SJSA1 (cell line): ENCODE measurements at regions not wholly inside any gene's neighbourhood (a gene's known extent, or its start where the extent isn't known, plus 50 kb on each side); places are given as distances from the start of the nearest gene placed in this dataset.

Experiments
- DNase-seq, 2 experiments: peaks; one replicate each; pipeline ENCODE4 v3.0.0-alpha.2; 2015 to 2020; ENCODE audit warnings: low spot score in 2 of 2, low read depth in 1 of 2
- H3K27ac ChIP-seq: fragments of 250-450 bp; sonication (Bioruptor Pico); 2 replicates; pipeline ENCODE4 v1.5.1; 2020; ENCODE audit warnings: mild to moderate bottlenecking, moderate library complexity
- H3K27me3 ChIP-seq: fragments of 250-450 bp; sonication (Bioruptor Pico); replicated peaks from 2 replicates; pipeline ENCODE4 v1.5.1; 2020; ENCODE audit warnings: mild to moderate bottlenecking, moderate library complexity
- H3K36me3 ChIP-seq: fragments of 250-450 bp; sonication (Bioruptor Pico); 2 replicates; pipeline ENCODE4 v1.5.1; 2020; ENCODE audit warnings: mild to moderate bottlenecking
- H3K4me1 ChIP-seq: fragments of 250-450 bp; sonication (Bioruptor Pico); replicated peaks from 2 replicates; pipeline ENCODE4 v1.6.1; 2021; ENCODE audit warnings: mild to moderate bottlenecking
- H3K4me3 ChIP-seq: fragments of 250-450 bp; sonication (Bioruptor Pico); 2 replicates; pipeline ENCODE4 v1.5.1; 2020; ENCODE audit warnings: mild to moderate bottlenecking
- H3K9me3 ChIP-seq: fragments of 250-450 bp; sonication (Bioruptor Pico); replicated peaks from 2 replicates; pipeline ENCODE4 v1.5.1; 2020; ENCODE audit warnings: mild to moderate bottlenecking

GRCh38 chr13:74835579-74835978 lies 646.4 kb downstream of the TBC1D4 start:
- Histone ChIP-seq H3K36me3 (no peaks in the 10 kb centered on the region), H3K4me1 (no peaks in the 10 kb centered on the region), H3K27ac (no peak overlapping the region), H3K4me3 (no peak overlapping the region), H3K27me3 (no peaks in the 10 kb centered on the region), H3K9me3 (no peaks in the 10 kb centered on the region)
- no peak for DNase-seq

- H3K27ac ChIP-seq = no peak overlapping the region
- no peaks in the 10 kb centered on the region for H3K4me1 ChIP-seq
- no peak for DNase-seq
- no peaks in the 10 kb centered on the region for H3K36me3 ChIP-seq
- H3K9me3 ChIP-seq = no peaks in the 10 kb centered on the region
- H3K4me3 ChIP-seq = no peak overlapping the region
- H3K27me3 ChIP-seq = no peaks in the 10 kb centered on the region
Measured at GRCh38 chr13:74825938-74826246, 656.1 kb downstream of the TBC1D4 start.

GRCh38 chr13:74825152-74825937 lies 656.6 kb downstream of the TBC1D4 start:
- no peaks in the 10 kb centered on the region for H3K27me3 ChIP-seq
- H3K27ac ChIP-seq = no peak overlapping the region
- H3K36me3 ChIP-seq = no peaks in the 10 kb centered on the region
- DNase-seq = no peak
- H3K9me3 ChIP-seq = no peaks in the 10 kb centered on the region
- no peak overlapping the region for H3K4me3 ChIP-seq
- no peaks in the 10 kb centered on the region for H3K4me1 ChIP-seq

- Histone ChIP-seq H3K27ac (no peak overlapping the region), H3K4me1 (no peaks in the 10 kb centered on the region), H3K36me3 (no peaks in the 10 kb centered on the region), H3K9me3 (no peaks in the 10 kb centered on the region), H3K4me3 (no peak overlapping the region), H3K27me3 (no peaks in the 10 kb centered on the region)
- DNase-seq = no peak
Measured at GRCh38 chr13:74820809-74821208, 661.2 kb downstream of the TBC1D4 start.

GRCh38 chr13:74819549-74819948 lies 662.4 kb downstream of the TBC1D4 start:
- DNase-seq = no peak
- Histone ChIP-seq H3K36me3 (no peaks in the 10 kb centered on the region), H3K27ac (no peak overlapping the region), H3K4me3 (no peak overlapping the region), H3K27me3 (no peaks in the 10 kb centered on the region), H3K4me1 (no peaks in the 10 kb centered on the region), H3K9me3 (no peaks in the 10 kb centered on the region)

GRCh38 chr13:74816737-74817136 lies 665.2 kb downstream of the TBC1D4 start:
- no peaks in the 10 kb centered on the region for H3K36me3 ChIP-seq
- H3K27ac ChIP-seq = no peak overlapping the region
- no peaks in the 10 kb centered on the region for H3K9me3 ChIP-seq
- no peak for DNase-seq
- no peaks in the 10 kb centered on the region for H3K4me1 ChIP-seq
- no peaks in the 10 kb centered on the region for H3K27me3 ChIP-seq
- no peak overlapping the region for H3K4me3 ChIP-seq

- Histone ChIP-seq H3K27me3 (no peaks in the 10 kb centered on the region), H3K4me1 (no peaks in the 10 kb centered on the region), H3K36me3 (no peaks in the 10 kb centered on the region), H3K27ac (no peak overlapping the region), H3K9me3 (no peaks in the 10 kb centered on the region), H3K4me3 (no peak overlapping the region)
- DNase-seq = no peak
Measured at GRCh38 chr13:74796157-74796556, 662.0 kb upstream of the KLF12 start.

DNA sequence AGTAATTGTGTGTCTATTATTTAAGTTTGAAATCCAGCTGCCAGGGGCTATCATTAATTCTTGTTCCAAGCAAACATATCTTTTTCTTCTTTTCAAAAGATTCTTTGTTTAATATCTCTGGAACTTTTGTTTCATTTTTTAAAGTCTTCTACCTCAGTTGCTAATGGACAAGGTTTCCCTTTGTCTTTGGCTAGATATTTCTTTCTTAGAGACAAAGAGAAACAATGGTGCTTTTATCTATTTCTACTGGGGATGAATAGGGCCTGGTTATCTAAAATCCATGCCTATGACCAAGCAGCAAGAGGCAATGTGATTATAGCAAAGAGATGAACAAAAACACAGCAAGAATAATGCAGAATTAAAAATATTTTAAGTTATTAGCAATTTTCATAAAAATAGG lies 661.3 kb upstream of the KLF12 start:
- no peaks in the 10 kb centered on the region for H3K27me3 ChIP-seq
- no peak overlapping the region for H3K27ac ChIP-seq
- no peaks in the 10 kb centered on the region for H3K4me1 ChIP-seq
- no peaks in the 10 kb centered on the region for H3K36me3 ChIP-seq
- H3K4me3 ChIP-seq = no peak overlapping the region
- no peaks in the 10 kb centered on the region for H3K9me3 ChIP-seq
- DNase-seq = no peak

DNA sequence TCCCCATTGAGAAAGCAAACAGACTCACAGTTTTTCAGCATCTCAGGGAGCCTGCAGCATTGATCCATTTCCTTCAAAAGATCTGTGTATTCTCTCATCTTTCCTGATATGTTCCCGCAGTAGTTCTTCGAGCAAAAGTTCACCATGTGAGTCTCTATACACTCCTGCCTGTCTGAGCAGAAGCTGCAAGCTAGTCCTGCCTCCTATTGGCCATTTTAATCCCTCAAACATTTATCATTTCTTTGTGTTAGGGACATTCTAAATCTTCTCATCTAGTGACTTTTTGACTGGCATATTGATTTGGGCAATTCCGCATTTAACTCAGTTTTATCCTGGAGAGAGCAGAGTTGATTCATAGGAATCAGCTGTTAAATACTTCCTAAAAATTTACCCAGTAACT lies 660.4 kb upstream of the KLF12 start:
- no peak overlapping the region for H3K27ac ChIP-seq
- H3K4me3 ChIP-seq = no peak overlapping the region

DNA sequence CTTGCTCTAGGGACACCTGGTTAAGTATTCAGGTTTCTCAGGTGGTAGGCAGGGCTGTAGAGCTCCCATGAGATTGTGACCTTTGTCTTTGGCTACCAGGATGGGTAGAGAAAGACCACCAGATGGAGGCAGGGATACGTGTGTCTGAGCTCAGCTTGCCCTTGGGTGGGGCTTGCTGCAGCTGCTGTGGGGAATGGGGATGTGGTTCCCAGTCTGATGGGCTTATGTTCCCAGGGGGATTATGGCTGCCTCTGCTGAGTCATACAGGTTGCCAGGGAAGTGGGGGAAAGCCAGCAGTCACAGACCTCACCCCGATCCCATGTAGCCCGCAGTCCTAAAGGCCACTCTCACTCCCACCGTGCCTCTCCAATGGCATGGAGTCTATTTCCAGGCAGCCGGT lies 659.9 kb upstream of the KLF12 start:
- no peak for DNase-seq
- no peaks in the 10 kb centered on the region for H3K27me3 ChIP-seq
- H3K27ac ChIP-seq = no peak overlapping the region
- H3K4me3 ChIP-seq = no peak overlapping the region
- H3K9me3 ChIP-seq = no peaks in the 10 kb centered on the region
- no peaks in the 10 kb centered on the region for H3K4me1 ChIP-seq
- H3K36me3 ChIP-seq = no peaks in the 10 kb centered on the region

More for the DNA sequence above, 660.4 kb upstream of the KLF12 start:
- no peak for DNase-seq
- H3K36me3 ChIP-seq = no peaks in the 10 kb centered on the region
- no peaks in the 10 kb centered on the region for H3K9me3 ChIP-seq
- H3K4me1 ChIP-seq = no peaks in the 10 kb centered on the region
- H3K27me3 ChIP-seq = no peaks in the 10 kb centered on the region

DNA sequence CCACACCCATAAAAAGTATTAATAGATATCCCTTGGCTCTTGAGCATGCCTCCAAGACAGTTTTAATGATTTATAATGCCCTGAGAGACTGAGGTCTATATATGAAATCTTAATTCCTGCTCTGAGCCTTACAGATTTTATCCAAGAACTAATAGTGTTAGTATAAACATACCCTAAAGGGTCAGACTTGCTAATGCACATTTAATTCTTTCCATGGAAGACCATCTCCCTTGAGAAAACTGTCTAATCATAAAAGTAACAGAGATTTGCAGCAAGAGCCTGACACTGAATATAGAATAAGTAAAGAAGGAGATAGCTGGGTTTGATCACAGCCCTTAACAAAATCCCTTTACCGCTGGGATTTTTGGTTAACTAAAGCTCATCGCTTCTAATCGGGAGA lies 650.8 kb upstream of the KLF12 start:
- Histone ChIP-seq H3K4me1 (no peaks in the 10 kb centered on the region), H3K9me3 (no peaks in the 10 kb centered on the region), H3K27me3 (no peaks in the 10 kb centered on the region), H3K36me3 (no peaks in the 10 kb centered on the region), H3K4me3 (no peak overlapping the region), H3K27ac (no peak overlapping the region)
- no peak for DNase-seq

GRCh38 chr13:74778946-74779345 lies 644.7 kb upstream of the KLF12 start:
- Histone ChIP-seq H3K9me3 (no peaks in the 10 kb centered on the region), H3K27ac (no peak overlapping the region), H3K27me3 (no peaks in the 10 kb centered on the region), H3K36me3 (no peaks in the 10 kb centered on the region), H3K4me1 (no peaks in the 10 kb centered on the region), H3K4me3 (no peak overlapping the region)
- DNase-seq = no peak

- H3K9me3 ChIP-seq = no peaks in the 10 kb centered on the region
- H3K27ac ChIP-seq = no peak overlapping the region
- DNase-seq = no peak
- H3K4me3 ChIP-seq = no peak overlapping the region
- H3K36me3 ChIP-seq = no peaks in the 10 kb centered on the region
- H3K4me1 ChIP-seq = no peaks in the 10 kb centered on the region
- H3K27me3 ChIP-seq = no peaks in the 10 kb centered on the region
Measured at GRCh38 chr13:74778087-74778486, 643.9 kb upstream of the KLF12 start.

- Histone ChIP-seq H3K9me3 (no peaks in the 10 kb centered on the region), H3K36me3 (no peaks in the 10 kb centered on the region), H3K4me1 (peaks cover 8% of the 10 kb centered on the region), H3K27me3 (no peaks in the 10 kb centered on the region), H3K4me3 (no peak overlapping the region), H3K27ac (no peak overlapping the region)
- no peak for DNase-seq
Measured at GRCh38 chr13:74774264-74774663, 640.1 kb upstream of the KLF12 start.

- no peaks in the 10 kb centered on the region for H3K27me3 ChIP-seq
- H3K36me3 ChIP-seq = no peaks in the 10 kb centered on the region
- no peaks in the 10 kb centered on the region for H3K9me3 ChIP-seq
- H3K27ac ChIP-seq = no peak overlapping the region
- no peak overlapping the region for H3K4me3 ChIP-seq
- no peak for DNase-seq
- H3K4me1 ChIP-seq = peaks cover 8% of the 10 kb centered on the region
Measured at GRCh38 chr13:74773248-74773647, 639.0 kb upstream of the KLF12 start.
